GM11168 (cell line): ENCODE measurements at regions not wholly inside any gene's neighbourhood (a gene's known extent, or its start where the extent isn't known, plus 50 kb on each side); places are given as distances from the start of the nearest gene placed in this dataset.

Source experiments
- in situ Hi-C: fragments of 300-500 bp; cut with MboI; formaldehyde crosslinking; loops from one replicate; pipeline ENCODE4 v1.12.0; 2022; ENCODE audit warnings: low sequenced_read_pairs; ENCODE audit not compliant: unreplicated experiment

DNA sequence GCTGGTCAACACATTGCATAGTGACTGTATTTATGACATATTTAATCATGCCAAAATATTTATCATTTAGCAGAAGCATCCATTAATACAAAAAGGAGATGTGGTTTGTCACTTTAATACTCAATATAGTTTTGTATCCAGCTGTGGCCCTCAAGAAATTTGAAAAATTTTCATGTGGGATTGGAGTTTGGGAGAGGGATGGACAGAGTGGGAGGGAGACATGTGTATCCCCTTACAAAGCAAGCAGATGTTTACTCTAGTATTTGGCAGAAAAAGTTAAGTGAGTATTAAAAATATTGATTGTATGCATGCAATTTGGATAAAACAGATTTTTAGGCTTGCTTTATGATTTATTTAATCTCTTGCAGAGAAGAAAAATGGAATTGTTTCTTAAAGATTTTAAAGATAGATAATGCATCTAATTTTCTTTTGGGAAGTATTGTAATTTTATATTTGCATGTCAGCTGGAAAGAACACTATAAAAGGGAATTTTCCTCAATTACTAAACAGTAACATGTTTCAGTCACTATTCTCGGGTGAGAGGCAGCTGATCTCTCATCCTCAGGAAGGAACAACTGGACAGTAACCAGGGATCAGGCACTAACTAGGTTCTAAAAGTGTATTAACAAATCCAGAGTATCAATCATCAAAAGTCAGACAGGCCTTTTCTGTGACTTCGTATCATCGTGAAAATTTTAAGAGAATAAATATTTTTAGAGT, 1184.7 kb upstream of the NXPH2 start:
- in situ Hi-C loops = no loop called here

DNA sequence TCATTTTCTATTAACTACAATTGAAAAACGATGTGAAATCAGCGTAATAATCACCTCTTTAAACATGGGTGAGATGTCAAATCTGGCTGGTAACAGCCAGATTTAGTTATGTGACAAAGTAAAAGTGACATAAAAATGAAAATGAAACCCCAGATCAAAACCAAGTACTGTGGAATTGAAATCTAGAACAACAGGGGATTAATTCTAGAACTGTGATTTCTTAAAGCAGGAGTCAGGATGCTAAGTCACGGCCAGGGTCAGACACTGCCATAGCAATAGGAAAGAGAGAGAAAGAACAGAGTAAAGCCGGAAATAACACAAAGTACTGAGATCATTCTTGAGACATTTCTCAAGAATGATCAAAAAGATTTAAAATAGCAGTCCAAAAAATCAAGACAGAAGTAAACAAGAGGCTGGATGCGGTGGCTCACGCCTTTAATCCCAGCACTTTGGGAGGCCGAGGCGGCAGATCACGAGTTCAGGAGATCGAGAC, 1183.7 kb upstream of the NXPH2 start:
- in situ Hi-C loops = no loop called here

DNA sequence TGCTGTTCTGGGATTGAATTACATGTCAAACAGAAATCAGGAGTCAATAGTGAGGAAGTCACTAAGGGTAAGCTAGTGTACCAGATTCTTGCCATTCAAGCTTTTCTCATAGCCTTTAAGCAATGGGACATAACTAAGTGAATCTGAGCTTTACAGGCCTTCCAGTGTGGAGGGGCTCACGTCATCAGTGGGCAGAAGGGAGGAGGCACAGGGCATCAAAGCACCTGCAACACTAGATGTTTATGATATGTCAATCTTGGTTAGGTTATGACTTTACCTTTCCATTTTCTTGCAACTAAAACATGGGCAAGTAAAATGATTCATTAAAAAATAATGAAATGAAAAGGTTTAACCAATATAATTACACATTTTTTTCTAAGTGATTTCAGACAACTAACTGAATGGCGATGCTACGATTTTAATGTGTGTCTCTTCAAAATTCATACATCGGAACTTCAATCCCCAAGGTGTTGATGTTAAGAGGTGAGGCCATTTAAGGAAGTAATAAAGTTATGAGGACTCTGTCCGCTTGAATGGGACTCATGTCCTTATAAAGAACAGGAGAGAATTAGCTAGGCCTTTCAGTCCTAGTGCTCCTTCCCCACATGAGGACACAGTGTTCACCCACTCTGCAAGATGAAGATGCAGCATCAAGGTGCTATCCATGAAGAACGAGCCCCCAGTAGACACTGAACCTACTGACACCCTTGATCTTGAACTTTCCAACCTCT, 1169.2 kb upstream of the NXPH2 start:
- in situ Hi-C loops = no loop called here

DNA sequence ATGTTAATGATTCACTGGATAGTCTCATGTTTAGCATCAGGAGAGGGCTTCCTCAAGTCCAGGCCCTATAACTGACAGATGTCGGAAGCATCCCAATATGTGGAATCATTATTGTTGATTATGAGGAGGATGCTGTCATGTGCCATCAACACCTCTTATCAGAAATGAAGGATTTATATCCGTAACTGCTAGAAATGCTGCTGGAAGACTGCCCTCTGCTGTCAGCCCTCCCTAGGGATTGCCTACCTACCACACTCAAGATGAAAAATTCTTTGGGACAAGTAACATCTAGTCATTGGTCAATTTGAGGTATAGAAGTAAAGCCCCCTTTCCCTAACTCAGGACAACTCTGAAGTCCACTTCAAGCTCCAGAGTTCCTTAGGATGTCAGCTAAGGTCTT, 1166.5 kb upstream of the NXPH2 start:
- in situ Hi-C loops = no loop called here

DNA sequence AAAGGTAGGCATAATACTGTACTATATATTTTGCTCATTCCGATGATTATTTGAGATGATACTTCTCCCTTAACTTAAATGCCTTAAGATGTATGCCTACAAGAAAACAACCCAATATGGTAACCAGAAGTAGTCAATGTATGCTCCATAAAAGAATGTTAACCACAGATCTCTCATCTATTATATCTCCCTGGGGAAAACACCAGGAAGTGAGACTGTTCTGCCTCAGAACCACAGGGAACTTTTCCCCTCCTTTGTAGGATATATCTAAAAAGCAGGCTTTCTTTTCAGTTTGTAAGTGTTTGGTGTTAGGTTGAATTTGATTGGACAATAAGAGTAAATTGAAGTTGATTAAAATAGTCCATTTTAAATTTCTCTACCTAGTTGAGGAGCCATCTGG, 1160.5 kb upstream of the NXPH2 start:
- in situ Hi-C loops = no loop called here

DNA sequence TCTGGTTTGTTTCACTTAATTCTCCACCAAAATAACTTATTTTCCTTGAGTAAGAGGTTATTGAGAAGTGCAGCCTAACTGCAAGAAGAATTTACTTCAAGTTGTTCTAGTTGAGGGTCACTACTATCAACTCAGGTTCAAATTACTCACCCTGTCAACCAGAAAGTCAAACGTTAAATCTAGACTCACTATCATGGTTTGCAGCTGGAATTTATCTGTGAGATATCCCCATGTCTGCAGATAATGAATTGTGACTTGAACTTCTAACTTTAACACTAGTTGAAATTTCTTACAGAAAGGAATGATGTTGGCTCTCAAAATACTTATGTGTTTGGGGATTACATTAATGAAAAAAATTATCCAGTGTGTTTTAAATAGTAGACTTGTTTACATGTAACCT, 1145.7 kb upstream of the NXPH2 start:
- in situ Hi-C loops = no loop called here

DNA sequence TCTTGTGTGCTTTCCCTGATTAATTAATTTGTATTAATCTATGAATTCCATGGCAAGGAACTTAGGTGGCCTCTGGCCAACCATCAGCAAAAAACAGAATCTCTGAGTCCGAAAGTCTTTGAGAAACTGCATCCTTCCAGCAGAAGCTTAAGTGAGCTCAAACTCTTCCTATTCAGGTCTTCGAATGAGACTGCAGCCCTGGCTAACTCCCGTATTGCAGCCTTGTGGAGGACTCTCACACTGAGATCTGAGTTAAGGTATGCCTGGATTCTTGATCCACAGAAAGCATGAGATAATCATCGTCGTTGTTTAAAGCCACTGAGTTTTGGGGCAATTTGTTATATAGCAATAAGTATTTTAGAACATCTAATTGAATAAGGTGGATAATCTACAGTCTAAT, 1143.9 kb upstream of the NXPH2 start:
- in situ Hi-C loops = no loop called here

DNA sequence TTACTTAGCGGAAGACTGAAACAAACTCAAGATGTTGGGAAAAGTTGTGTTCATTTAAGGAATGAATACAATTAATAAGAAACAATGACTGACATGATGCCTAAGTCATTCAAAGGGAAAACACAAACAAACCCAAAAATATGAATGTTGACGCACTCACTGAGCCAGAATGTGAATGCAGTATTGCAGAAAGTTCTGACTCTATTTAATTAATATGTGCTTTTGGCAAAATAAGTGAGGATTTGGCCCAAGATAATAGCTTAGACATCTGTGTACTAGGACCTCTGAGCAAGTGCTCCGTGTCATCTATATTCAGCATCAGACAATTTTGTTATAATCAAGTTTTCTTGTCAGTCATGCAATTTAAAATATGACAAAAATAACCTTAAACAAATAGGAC, 1138.8 kb upstream of the NXPH2 start:
- in situ Hi-C loops = no loop called here

DNA sequence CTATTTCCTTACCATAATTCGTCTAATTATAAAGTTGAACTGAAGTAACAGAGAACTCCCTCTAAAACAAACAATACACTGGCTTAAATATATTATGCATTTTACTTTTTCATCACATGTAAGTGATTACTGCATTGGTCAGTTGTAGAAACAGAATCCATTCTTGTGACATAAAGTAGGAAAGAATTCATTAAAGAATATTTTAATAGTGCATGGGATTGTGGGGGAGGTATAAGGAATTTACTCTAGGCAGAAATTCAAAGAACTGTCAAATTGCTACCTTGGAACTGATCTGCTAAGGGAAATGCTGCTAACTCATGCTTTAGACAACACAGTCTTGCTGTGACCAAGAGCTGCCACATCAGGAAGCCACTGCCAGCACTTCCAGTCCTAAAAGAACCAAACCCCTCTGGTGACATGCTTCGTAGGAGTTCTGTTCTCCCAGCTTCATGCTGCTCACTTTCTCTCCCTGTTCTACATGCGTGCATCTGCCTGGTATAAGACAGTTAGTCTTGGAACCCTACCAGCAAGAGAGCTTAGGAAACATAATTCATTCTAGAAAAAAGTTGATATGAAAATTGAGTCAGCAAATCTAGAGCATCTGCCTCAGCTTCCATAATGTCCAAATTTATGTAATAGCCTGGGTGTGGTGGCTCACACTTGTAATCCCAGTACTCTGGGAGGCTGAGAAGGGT, 1137.6 kb upstream of the NXPH2 start:
- in situ Hi-C loops = no loop called here

DNA sequence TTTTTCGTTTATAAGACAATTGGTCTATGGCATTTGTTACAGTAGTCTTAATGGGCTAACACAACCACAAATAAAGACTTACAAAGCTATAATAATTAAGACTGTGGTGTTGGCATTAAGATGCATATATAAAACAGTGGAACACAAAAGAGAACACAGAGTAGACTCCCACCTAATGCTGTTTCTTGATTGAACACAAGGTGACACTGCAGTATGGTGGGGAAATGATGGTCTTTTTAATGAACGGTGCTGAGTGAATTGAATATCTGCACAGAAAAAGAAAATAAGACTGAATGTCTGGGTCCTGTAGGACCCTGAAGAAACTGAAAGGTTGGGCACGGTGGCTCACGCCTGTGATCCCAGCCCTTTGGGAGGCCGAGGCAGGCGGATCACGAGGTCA, 1136.6 kb upstream of the NXPH2 start:
- in situ Hi-C loops = no loop called here

DNA sequence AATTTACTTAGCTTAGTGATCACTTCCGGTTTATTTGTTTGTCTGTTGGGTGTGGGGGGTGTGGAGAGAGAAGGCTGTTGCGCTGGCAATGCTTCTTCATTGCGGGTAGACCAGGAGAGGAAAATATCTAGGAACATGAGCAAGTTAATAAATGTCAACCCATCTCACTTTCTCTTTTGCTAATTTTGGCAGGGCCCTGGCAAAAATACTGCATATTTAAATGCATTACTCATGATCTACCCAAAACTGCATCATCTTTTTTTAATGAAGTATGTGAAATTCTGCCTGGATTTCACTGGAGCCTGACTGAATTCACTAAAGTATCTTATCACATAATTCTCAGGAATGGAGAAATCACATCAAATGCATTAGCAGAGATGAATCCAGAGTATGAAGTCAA, 1131.0 kb upstream of the NXPH2 start:
- in situ Hi-C loops = no loop called here

DNA sequence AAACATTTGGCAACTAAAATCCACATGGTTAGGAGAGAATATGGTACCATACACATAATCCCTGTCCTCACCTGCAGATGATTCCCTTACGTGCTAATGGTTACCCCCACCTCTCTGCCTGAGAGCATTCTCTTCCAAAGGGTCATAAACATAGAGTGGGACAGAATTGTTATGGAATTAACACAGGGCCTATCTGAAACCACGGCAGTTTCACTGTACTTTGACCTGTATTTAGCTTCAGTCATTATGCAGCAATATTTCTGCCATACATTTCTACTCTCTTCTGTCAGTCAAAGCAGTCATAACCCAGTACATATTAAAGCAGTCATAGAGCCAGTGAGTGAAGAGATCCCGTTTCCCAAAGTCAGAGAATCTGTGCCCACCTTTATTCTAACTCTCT, 1128.9 kb upstream of the NXPH2 start:
- in situ Hi-C loops = no loop called here

DNA sequence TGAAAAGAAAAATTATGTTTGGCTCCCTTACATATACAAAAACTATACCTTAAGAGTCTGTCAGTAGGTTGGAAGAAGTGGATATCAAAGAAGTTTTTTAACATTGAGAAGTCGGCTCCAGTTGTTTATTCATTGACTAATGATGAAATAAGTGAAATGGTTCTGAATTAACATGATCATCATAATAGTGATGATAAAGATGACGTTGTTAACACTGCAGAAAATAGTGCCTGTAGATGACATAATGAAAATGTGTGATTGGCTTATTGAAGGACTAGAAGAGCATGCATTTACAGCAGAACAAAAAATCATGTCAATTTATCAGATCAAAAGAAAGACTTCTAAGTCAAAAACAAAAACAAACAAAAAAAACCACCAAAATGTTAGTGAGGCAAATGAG, 1125.4 kb upstream of the NXPH2 start:
- in situ Hi-C loops = no loop called here

DNA sequence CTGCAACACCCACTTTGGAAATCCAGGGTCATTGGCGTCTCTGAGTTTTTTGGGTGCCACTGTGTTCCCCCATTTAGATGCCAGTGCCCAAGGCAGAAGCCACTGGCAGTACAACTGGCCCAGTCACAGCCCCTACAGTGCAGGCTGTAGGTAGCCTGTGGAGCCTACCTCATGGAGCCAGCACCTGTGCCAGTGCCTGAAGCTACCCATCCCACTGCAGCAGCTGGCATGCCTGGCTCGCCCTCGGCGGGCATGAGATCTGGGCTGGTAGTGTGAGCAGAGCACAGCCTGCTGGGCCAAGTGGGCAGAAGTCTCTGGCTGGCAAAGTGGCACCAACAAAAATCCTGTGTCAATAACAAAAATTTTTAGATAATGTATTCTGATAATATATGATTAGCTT, 1111.4 kb upstream of the NXPH2 start:
- in situ Hi-C loops = no loop called here

DNA sequence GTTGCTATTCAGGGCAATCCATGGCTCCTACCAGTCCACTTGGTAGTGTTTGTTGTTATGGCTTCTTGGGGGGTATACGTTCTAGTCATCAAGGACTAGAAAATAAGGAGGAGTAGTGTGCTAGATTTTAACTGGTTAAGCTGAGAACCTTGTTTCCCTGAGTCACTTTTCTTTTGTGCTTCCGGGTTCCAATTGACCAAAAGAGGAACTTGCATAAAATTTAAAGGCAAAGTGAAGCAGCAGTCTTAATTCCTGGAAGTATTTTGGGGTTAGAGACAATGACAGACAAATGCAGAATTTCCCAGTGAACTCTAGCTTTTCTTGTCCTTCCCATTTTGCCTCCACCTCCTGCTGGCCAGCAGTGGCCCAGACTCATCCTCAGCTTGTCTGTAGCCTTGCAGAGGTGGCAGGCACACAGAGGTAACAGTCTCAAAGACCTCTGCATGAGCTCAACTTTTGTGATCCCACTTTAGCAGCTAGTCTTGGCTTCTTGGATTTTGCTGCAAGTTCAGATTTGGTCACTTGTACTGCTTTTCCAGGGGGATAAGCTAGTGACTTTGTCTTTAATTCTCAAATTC, 1105.8 kb upstream of the NXPH2 start:
- in situ Hi-C loops = no loop called here

DNA sequence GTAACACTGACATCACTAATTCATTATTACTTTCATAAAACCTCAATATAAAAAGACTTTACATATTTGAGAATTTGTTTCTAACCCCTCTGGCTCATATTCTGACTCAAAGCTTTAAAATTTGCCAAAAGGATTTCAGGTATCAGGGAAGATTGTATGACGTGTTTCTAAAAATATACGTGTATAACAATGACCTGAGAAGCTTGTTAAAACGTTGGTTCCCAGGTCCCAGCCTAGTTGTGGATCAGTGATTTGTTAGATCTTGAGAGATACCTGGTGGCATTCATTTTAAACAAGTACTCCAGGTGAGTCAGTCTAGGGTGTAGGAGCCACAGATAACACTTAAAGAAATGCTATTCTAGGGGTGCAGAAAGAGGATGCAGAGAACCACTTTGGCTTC, 1096.8 kb upstream of the NXPH2 start:
- in situ Hi-C loops = no loop called here

DNA sequence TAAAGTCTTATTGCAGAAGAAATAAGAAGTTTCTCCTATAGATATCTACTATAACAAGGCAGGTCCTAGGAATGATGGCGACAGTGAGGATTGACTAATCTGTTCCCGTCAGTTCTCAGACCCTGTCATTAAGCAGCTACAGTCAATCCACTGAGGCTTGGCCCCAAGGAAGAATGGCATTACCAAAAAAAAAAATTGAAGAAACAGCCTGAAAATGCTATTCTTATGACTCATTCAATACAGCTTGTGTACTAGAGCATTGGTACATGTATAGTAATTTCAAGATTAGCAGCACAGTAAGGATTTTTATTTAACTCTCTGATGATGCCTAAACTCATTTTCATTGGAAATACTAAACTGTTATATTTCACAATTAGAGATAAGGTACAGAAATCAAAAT, 1096.1 kb upstream of the NXPH2 start:
- in situ Hi-C loops = no loop called here

DNA sequence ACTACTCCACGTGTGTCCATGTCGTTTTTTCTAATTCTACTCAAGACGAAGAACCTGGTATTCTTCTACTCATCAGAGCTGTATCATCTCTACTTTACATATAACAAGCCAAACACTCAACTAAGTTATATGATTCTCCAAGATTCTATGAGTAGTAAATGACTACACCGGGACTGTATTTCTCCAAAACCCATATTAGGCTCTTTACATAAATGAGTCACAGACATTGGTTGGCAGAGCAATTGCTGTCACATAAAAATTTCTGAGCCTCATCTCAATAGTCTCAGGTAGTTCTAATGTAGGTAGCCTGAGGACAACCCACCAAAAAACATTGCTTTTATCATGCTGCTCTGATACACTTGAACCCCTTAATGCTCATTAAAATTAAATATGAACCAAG, 1092.3 kb upstream of the NXPH2 start:
- in situ Hi-C loops = no loop called here

DNA sequence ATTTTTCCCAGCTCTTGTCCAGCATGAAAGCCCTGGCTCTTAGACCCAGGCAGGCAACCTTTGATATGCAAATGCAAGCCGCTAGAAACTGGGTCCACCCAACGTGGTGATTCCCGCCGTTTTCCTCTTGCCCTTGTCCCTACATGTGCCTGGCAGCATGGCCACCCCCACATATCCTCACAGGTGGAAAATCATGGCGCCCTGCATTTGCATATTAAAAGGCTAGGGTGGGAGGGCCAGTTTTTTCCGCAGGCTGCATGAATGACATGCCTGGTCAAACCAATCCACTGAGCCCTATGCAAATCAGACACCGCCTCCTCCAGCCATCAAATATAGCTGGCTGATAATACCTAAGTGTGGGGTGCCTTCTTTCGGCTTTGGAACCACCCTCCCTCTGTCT, 1091.8 kb upstream of the NXPH2 start:
- in situ Hi-C loops = no loop called here

DNA sequence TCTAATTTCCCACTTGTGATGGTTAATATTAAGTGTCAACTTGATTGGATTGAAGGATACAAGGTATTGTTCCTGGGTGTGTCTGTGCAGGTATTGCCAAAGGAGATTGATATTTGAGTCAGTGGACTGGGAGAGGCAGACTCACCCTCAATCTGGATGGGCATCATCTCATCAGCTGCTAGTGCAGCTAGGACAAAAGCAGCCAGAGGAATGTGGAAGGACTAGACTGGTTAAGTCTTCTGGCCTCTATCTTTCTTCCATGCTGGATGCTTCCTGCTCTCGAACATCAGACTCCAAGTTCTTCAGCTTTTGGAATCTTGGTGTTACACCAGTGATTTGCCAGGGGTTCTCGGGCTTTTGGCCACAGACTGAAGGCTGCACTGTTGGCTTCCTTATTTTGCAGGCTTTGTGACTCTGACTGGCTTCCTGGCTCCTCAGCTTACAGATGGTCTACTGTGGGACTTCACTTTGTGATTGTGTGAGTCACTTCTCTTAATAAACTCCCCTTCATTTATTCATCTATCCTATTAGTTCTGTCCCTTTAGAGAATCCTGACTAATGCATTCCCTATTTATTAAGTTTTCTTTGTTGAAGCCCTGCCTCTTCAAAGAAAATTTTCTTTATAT, 1087.5 kb upstream of the NXPH2 start:
- in situ Hi-C loops = no loop called here
